Liver (tissue), 7 donors: ENCODE measurements at regions not wholly inside any gene's neighbourhood (a gene's known extent, or its start where the extent isn't known, plus 50 kb on each side); places are given as distances from the start of the nearest gene placed in this dataset.

Experiments used
- DNase-seq: peaks from one replicate; pipeline ENCODE4 v3.0.0-alpha.2; 2017; ENCODE audit warnings: low spot score
- H3K27ac ChIP-seq, 2 donors: one replicate each; pipeline ENCODE4 v1.7.0; 2013; ENCODE audit warnings: inconsistent platforms in 2 of 2, low read length in 2 of 2, control low read depth in 1 of 2, low read depth in 1 of 2, mild to moderate bottlenecking in 1 of 2
- H3K27me3 ChIP-seq, 4 donors: one replicate each; pipeline versions ENCODE4 v1.6.1 to v1.7.0; 2013; ENCODE audit warnings: low read length in 3 of 4, inconsistent platforms in 1 of 4, mild to moderate bottlenecking in 1 of 4, moderate library complexity in 1 of 4; ENCODE audit not compliant: control insufficient read depth in 4 of 4, insufficient read depth in 4 of 4
- H3K36me3 ChIP-seq, 4 donors: one replicate each; pipeline versions ENCODE4 v1.6.1 to v1.7.0; 2013; ENCODE audit warnings: low read length in 3 of 4, mild to moderate bottlenecking in 3 of 4, low read depth in 1 of 4, moderate library complexity in 1 of 4; ENCODE audit not compliant: control insufficient read depth in 4 of 4, insufficient read depth in 3 of 4
- H3K4me1 ChIP-seq, 4 donors: one replicate each; pipeline versions ENCODE4 v1.6.1 to v1.7.0; 2013; ENCODE audit warnings: low read length in 3 of 4, mild to moderate bottlenecking in 3 of 4, moderate library complexity in 1 of 4; ENCODE audit not compliant: control insufficient read depth in 4 of 4, insufficient read depth in 4 of 4
- H3K4me3 ChIP-seq, 3 donors: one replicate each; pipeline versions ENCODE4 v1.6.1 to v1.7.0; 2013; ENCODE audit warnings: low read length in 3 of 3, control low read depth in 1 of 3, low read depth in 1 of 3, mild to moderate bottlenecking in 1 of 3
- H3K9ac ChIP-seq, 2 donors: one replicate each; pipeline ENCODE4 v1.7.0; 2013; ENCODE audit warnings: low read length in 2 of 2, mild to moderate bottlenecking in 2 of 2, moderate library complexity in 2 of 2, control low read depth in 1 of 2, low read depth in 1 of 2
- H3K9me3 ChIP-seq, 4 donors: one replicate each; pipeline versions ENCODE4 v1.6.1 to v1.7.0; 2013; ENCODE audit warnings: low read length in 3 of 4; ENCODE audit not compliant: control insufficient read depth in 4 of 4
- EGR1 ChIP-seq, 2 donors: IDR thresholded peaks; 2 replicates each; pipeline ENCODE4 v1.6.1; 2016 to 2018; ENCODE audit warnings: antibody characterized with exemption in 2 of 2, low read depth in 2 of 2
- FOXA1 ChIP-seq: IDR thresholded peaks from 2 replicates; pipeline ENCODE4 v1.6.1; 2016; ENCODE audit warnings: antibody characterized with exemption
- FOXA2 ChIP-seq: IDR thresholded peaks from 2 replicates; pipeline ENCODE4 v1.6.1; 2016; ENCODE audit warnings: antibody characterized with exemption
- GABPA ChIP-seq, 2 donors: IDR thresholded peaks in 1 of 2; conservative IDR thresholded peaks in 1 of 2; 2 replicates each; pipeline ENCODE4 v1.6.1; 2016; ENCODE audit warnings: antibody characterized with exemption in 2 of 2, mild to moderate bottlenecking in 1 of 2, moderate library complexity in 1 of 2
- HNF4A ChIP-seq, 2 donors: conservative IDR thresholded peaks; 2 replicates each; pipeline ENCODE4 v1.6.1; 2016; ENCODE audit warnings: antibody characterized with exemption in 2 of 2, mild to moderate bottlenecking in 2 of 2
- HNF4G ChIP-seq: IDR thresholded peaks from 2 replicates; pipeline ENCODE4 v1.6.1; 2016; ENCODE audit warnings: antibody characterized with exemption
- JUND ChIP-seq, 2 donors: IDR thresholded peaks; 2 replicates each; pipeline ENCODE4 v1.6.1; 2016; ENCODE audit warnings: antibody characterized with exemption in 2 of 2
- NR2F2 ChIP-seq: IDR thresholded peaks from 2 replicates; pipeline ENCODE4 v1.6.1; 2016; ENCODE audit warnings: antibody characterized with exemption
- RAD21 ChIP-seq, 2 donors: IDR thresholded peaks; 2 replicates each; pipeline ENCODE4 v1.6.1; 2016; ENCODE audit warnings: antibody characterized with exemption in 2 of 2, mild to moderate bottlenecking in 2 of 2
- RXRA ChIP-seq, 2 donors: IDR thresholded peaks; 2 replicates each; pipeline ENCODE4 v1.6.1; 2017 to 2018; ENCODE audit warnings: antibody characterized with exemption in 2 of 2, mild to moderate bottlenecking in 1 of 2
- SP1 ChIP-seq: IDR thresholded peaks from 2 replicates; pipeline ENCODE4 v1.6.1; 2018; ENCODE audit warnings: antibody characterized with exemption, mild to moderate bottlenecking
- TAF1 ChIP-seq: conservative IDR thresholded peaks from 2 replicates; pipeline ENCODE4 v1.6.1; 2016; ENCODE audit warnings: antibody characterized with exemption, mild to moderate bottlenecking
- YY1 ChIP-seq: IDR thresholded peaks from 2 replicates; pipeline ENCODE4 v1.6.1; 2016; ENCODE audit warnings: antibody characterized with exemption, mild to moderate bottlenecking
- WGBS: extraction: QIAGEN DNeasy Blood & Tissue Kit; methylation state at CpG from one replicate; pipeline ENCODE4 v1.1.7; 2013; 5-methylcytosine and 5-hydroxymethylcytosine counted together
- TF ChIP-seq, protein P1 (sequence below): IDR thresholded peaks from 2 replicates; pipeline ENCODE4 v1.6.1; 2016; ENCODE audit warnings: antibody characterized with exemption
- TF ChIP-seq, protein P2 (sequence below): IDR thresholded peaks from 2 replicates; pipeline ENCODE4 v1.6.1; 2016; ENCODE audit warnings: antibody characterized with exemption
- TF ChIP-seq, protein P3 (sequence below): IDR thresholded peaks from 2 replicates; pipeline ENCODE4 v1.6.1; 2016; ENCODE audit warnings: antibody characterized with exemption
- donor health status: healthy.
- donor health status: healthy.
- donor health status: healthy.
- donor health status: healthy.

DNA sequence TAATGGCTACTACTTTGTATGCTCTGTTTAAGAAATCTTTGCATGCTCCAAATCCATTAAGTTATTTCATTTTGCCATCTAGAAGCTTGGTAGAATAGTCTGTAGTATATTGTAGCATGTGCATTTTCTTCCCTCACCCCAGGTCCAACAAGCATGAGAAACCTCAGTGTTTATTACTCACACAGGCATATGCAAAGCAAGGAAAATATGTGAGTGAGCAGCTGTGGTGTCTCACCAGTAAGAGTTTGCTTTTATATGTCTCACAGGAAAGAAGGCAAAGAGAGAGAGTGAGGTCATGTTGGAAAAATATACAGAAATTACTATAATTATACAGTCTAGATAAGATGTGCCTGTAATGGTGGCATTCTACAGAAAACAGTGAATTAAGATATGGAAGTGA lies 312.5 kb downstream of the C3orf38 start:
- no peak for DNase-seq

DNA sequence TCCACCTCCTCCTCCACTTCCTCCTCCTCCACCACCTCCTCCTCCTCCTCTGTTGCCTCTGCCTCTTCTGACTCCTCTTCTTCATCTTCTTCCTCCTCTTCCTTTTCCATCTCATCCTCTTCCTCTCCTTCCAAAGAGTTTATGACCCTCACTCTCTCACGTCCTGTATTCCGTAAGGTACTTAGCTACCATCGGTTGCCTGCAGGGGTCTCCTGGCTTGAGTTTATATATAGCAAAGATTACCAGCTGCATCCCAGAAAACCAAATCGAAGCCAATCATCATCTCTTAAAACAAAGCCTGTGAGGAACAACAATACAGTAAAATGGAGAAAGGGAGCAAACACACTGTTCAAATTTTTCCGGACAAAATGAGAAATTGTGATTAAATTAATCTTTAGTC lies 317.4 kb downstream of the C3orf38 start:
- H3K27me3 ChIP-seq: no peaks in the 10 kb centered on the region
- H3K9ac ChIP-seq: no peak overlapping the region
- no peak for TF ChIP-seq RXRA (IDR thresholded peaks at IDR 0.05)
- no peak for TF ChIP-seq HNF4G
- TF ChIP-seq HNF4A (conservative IDR thresholded peaks at IDR 0.05): no peak
- no peak for TF ChIP-seq EGR1 (IDR thresholded peaks at IDR 0.05; ENCODE audit: low read depth in 2 of 2)
- no peak for TF ChIP-seq YY1
- no peak for TF ChIP-seq TAF1
- no peak for TF ChIP-seq GABPA (IDR thresholded peaks at IDR 0.05 in 1 of 2, conservative IDR thresholded peaks at IDR 0.05 in 1 of 2)
- TF ChIP-seq, protein P1, sequence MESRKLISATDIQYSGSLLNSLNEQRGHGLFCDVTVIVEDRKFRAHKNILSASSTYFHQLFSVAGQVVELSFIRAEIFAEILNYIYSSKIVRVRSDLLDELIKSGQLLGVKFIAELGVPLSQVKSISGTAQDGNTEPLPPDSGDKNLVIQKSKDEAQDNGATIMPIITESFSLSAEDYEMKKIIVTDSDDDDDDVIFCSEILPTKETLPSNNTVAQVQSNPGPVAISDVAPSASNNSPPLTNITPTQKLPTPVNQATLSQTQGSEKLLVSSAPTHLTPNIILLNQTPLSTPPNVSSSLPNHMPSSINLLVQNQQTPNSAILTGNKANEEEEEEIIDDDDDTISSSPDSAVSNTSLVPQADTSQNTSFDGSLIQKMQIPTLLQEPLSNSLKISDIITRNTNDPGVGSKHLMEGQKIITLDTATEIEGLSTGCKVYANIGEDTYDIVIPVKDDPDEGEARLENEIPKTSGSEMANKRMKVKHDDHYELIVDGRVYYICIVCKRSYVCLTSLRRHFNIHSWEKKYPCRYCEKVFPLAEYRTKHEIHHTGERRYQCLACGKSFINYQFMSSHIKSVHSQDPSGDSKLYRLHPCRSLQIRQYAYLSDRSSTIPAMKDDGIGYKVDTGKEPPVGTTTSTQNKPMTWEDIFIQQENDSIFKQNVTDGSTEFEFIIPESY: no peak
- no peak for TF ChIP-seq SP1
- TF ChIP-seq, protein P2, sequence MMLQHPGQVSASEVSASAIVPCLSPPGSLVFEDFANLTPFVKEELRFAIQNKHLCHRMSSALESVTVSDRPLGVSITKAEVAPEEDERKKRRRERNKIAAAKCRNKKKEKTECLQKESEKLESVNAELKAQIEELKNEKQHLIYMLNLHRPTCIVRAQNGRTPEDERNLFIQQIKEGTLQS: no peak
- no peak for TF ChIP-seq NR2F2
- no peak for TF ChIP-seq JUND (IDR thresholded peaks at IDR 0.05)
- TF ChIP-seq, protein P3, sequence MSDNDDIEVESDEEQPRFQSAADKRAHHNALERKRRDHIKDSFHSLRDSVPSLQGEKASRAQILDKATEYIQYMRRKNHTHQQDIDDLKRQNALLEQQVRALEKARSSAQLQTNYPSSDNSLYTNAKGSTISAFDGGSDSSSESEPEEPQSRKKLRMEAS: no peak
- TF ChIP-seq FOXA2: no peak
- TF ChIP-seq FOXA1: no peak
- TF ChIP-seq RAD21 (IDR thresholded peaks at IDR 0.05): no peak
- H3K27ac ChIP-seq: no peak overlapping the region
- no peaks in the 10 kb centered on the region for H3K4me1 ChIP-seq
- WGBS: 73% methylated on average over 5 of the region's 5 CpGs
- H3K36me3 ChIP-seq: no peaks in the 10 kb centered on the region
- H3K4me3 ChIP-seq: no peak overlapping the region
- H3K9me3 ChIP-seq: peaks cover 0 to 2% (median 0%) of the 10 kb centered on the region in 4 donors
- no peak for DNase-seq

More for the DNA sequence above, 312.5 kb downstream of the C3orf38 start:
- no peak overlapping the region for H3K27ac ChIP-seq
- TF ChIP-seq, protein P1: no peak
- no peak for TF ChIP-seq JUND (IDR thresholded peaks at IDR 0.05)
- H3K9ac ChIP-seq: no peak overlapping the region
- H3K36me3 ChIP-seq: no peaks in the 10 kb centered on the region
- peaks cover 0 to 2% (median 0%) of the 10 kb centered on the region in 4 donors for H3K9me3 ChIP-seq
- no peak overlapping the region for H3K4me3 ChIP-seq
- no peaks in the 10 kb centered on the region for H3K4me1 ChIP-seq
- H3K27me3 ChIP-seq: no peaks in the 10 kb centered on the region

DNA sequence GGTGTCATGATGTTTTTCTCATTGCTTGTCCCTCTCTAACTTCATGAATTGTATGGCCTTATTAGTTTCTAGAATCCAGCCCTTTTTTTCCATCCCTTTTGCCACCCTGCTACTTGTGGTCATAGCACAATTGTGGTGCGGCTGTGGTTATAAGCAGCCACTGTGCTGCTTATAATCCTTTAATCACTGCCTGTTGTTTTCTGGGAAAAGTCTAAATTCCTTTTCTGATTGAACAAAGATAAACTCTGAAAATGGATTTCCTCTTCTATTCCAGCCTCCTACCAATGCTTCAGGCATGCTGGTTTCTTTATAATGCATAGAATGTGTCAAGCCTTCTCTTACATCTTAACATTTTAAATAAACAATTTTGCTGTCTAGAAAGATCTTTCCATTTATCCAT lies 319.5 kb downstream of the C3orf38 start:
- Histone ChIP-seq H3K27me3 (no peaks in the 10 kb centered on the region), H3K27ac (no peak overlapping the region), H3K4me3 (no peak overlapping the region), H3K4me1 (no peaks in the 10 kb centered on the region), H3K36me3 (no peaks in the 10 kb centered on the region), H3K9ac (no peak overlapping the region), H3K9me3 (peaks cover 0 to 2% (median under 1%) of the 10 kb centered on the region in 4 donors)
- DNase-seq: no peak
- WGBS: 91% methylated on average over 1 of the region's 1 CpG
- TF ChIP-seq, protein P2: no peak
- TF ChIP-seq EGR1 (IDR thresholded peaks at IDR 0.05; ENCODE audit: low read depth in 2 of 2) (no peak), HNF4A (conservative IDR thresholded peaks at IDR 0.05) (no peak)
- TF ChIP-seq, protein P3: no peak
